Activated B cell treated with CpG ODN at 0.5 μM for 24 hours (primary cell): ENCODE measurements at regions not wholly inside any gene's neighbourhood (a gene's known extent, or its start where the extent isn't known, plus 50 kb on each side); places are given as distances from the start of the nearest gene placed in this dataset.
"Not testable (repeated sequence)": the region's sequence is repeated elsewhere in the genome, so short reads cannot be mapped to it uniquely, and the experiment has no call there.

Experiments used
- ATAC-seq: fragments of 200-7000 bp; cut with Tn5 transposase; one replicate; pipeline ENCODE4 v1.10.0; 2021; ENCODE audit warnings: low read depth, mild to moderate bottlenecking, moderate library complexity
- CTCF ChIA-PET: fragments of 350-600 bp; sonication (Branson Sonifier 250); formaldehyde crosslinking; loops from one replicate; lab custom pipeline; 2021; ENCODE audit warnings: antibody characterized with exemption; lab: Charles Lee
- POLR2A ChIA-PET: fragments of 350-600 bp; sonication (Branson Sonifier 250); formaldehyde crosslinking; loops from one replicate; lab custom pipeline; 2021; ENCODE audit warnings: antibody characterized with exemption; lab: Charles Lee
- DNase-seq: peaks from one replicate; pipeline ENCODE4 v3.0.0; 2022
- H3K27ac Mint-ChIP-seq: one replicate; pipeline ENCODE4 v1.8.0; 2020; ENCODE audit warnings: mixed read lengths
- H3K27me3 Mint-ChIP-seq: one replicate; pipeline ENCODE4 v1.8.0; 2021; ENCODE audit warnings: mixed read lengths
- H3K36me3 Mint-ChIP-seq: one replicate; pipeline ENCODE4 v1.8.0; 2021; ENCODE audit warnings: low read depth, mixed read lengths
- H3K4me1 Mint-ChIP-seq: one replicate; pipeline ENCODE4 v1.8.0; 2021; ENCODE audit warnings: mixed read lengths
- H3K4me3 Mint-ChIP-seq: one replicate; pipeline ENCODE4 v1.8.0; 2020; ENCODE audit warnings: mild to moderate bottlenecking, mixed read lengths
- H3K9me3 Mint-ChIP-seq: one replicate; pipeline ENCODE4 v1.8.0; 2020; ENCODE audit warnings: mixed read lengths
- CTCF ChIP-seq: fragments of 200-600 bp; IDR thresholded peaks from one replicate; pipeline ENCODE4 v1.8.0; 2022; ENCODE audit warnings: antibody characterized with exemption, mild to moderate bottlenecking
- intact Hi-C: fragments of 100-400 bp; cut with micrococcal nuclease; formaldehyde crosslinking; loops from one replicate; pipeline ENCODE4 v1.15.1; 2024

DNA sequence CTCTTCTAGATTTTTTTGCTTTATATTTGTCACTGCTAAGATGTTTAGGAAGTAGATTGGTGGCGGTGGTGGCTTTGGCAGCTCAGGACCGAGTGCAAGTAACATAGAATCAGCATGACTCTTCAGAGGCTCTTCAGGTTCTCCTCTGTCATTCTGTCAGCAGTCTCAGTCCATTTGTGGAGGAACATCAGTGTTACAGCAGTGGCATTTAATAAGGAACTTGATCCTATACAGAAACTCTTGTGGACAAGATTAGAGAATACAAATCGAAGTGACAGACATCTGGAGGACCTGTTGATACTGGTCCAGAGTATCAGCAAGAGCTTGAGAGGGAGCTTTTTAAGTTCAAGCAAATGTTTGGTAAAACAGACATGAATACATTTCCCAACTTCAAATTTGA, 82.2 kb upstream of the GNAZ start:
- no peak overlapping the region for H3K4me3 Mint-ChIP-seq

GRCh38 chr22:22988785-22989184, 81.5 kb upstream of the GNAZ start:
- intact Hi-C loops = no loop called here
- DNase-seq = no peak
- no peak overlapping the region for H3K4me3 Mint-ChIP-seq
- no peak for ATAC-seq
- ChIA-PET POLR2A (interaction anchor here (0.7 kb wide), 1 partner anchor 233 kb away, joined by 4 read pairs; no protein-coding TSS in a partner anchor), CTCF (no interaction called here)
- no peaks in the 10 kb centered on the region for H3K4me1 Mint-ChIP-seq
- peaks cover 7% of the 10 kb centered on the region for H3K27me3 Mint-ChIP-seq
- no peak for TF ChIP-seq CTCF
- H3K27ac Mint-ChIP-seq = no peak overlapping the region
- H3K9me3 Mint-ChIP-seq = no peaks in the 10 kb centered on the region
- H3K36me3 Mint-ChIP-seq = no peaks in the 10 kb centered on the region

More for the DNA sequence above, 82.2 kb upstream of the GNAZ start:
- CTCF ChIA-PET = no interaction called here
- POLR2A ChIA-PET = no interaction called here
- H3K36me3 Mint-ChIP-seq = no peaks in the 10 kb centered on the region
- H3K9me3 Mint-ChIP-seq = no peaks in the 10 kb centered on the region
- no peak overlapping the region for H3K27ac Mint-ChIP-seq
- H3K27me3 Mint-ChIP-seq = peaks cover 7% of the 10 kb centered on the region
- peaks cover 1% of the 10 kb centered on the region for H3K4me1 Mint-ChIP-seq
- TF ChIP-seq CTCF = no peak
- ATAC-seq (no peak), DNase-seq (no peak)
- intact Hi-C loops = no loop called here

DNA sequence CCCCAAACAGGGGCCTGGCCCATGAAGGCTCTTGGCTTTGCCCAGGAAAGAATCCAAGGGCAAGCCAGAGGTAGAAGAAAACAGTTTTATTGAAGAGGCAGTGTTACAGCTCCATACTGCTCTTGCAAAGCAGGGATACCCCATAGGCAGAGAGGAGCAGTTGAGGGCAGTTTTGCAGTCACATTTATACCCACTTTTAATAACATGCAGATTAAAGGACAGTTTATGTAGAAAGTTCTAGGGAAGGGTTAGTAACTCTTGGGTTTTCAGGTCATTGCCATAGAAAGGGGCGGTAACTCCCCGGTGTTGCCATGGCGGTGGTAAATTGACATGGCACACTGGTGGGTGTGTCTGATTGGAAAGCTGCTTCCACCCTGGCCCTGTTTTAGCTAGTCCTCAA, 80.5 kb upstream of the GNAZ start:
- Mint-ChIP-seq H3K27ac (no peak overlapping the region), H3K27me3 (peaks cover 7% of the 10 kb centered on the region), H3K4me3 (no peak overlapping the region), H3K36me3 (no peaks in the 10 kb centered on the region), H3K4me1 (no peaks in the 10 kb centered on the region), H3K9me3 (no peaks in the 10 kb centered on the region)
- ChIA-PET POLR2A (no interaction called here), CTCF (no interaction called here)
- TF ChIP-seq CTCF = no peak
- ATAC-seq = no peak
- intact Hi-C loops = no loop called here
- DNase-seq = no peak

DNA sequence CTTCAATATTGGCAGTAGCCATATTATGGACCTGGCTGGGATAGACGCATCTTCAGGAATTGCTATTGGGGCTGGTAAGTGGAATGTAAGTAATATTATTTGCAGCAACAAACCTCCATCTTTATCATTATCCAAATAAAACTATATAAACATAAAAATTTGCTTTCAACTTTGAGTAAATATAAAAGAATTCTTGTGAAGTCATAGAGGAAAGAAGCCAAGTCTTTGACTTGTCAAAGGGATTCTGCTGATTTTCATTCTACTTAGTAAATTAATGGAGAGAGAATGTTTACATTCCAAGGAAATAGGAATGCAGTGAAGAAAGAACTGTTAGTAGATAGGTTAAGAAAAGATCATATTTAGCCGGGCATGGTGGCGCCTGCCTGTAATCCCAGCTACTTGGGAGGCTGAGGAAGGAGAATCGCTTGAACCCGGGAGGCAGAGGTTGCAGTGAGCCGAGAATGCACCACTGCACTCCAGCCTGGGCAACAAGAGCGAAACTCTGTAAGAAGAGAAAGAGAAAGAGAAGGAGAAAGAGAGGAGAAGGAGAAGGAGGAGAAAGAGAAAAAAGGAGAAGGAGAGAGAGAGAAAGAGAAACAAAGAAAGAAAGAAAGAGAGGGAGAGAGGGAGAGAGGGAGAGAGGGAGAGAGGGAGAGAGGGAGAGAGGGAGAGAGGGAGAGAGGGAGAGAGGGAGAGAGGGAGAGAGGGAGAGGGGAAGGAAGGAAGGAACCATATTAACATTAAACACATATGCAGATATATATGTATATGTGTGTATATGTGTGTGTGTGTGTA, 79.4 kb upstream of the GNAZ start:
- H3K27me3 Mint-ChIP-seq, H3K27ac Mint-ChIP-seq, DNase-seq, ATAC-seq, H3K36me3 Mint-ChIP-seq, H3K9me3 Mint-ChIP-seq, intact Hi-C loops, H3K4me3 Mint-ChIP-seq, CTCF ChIA-PET, POLR2A ChIA-PET, H3K4me1 Mint-ChIP-seq: not testable (repeated sequence)

DNA sequence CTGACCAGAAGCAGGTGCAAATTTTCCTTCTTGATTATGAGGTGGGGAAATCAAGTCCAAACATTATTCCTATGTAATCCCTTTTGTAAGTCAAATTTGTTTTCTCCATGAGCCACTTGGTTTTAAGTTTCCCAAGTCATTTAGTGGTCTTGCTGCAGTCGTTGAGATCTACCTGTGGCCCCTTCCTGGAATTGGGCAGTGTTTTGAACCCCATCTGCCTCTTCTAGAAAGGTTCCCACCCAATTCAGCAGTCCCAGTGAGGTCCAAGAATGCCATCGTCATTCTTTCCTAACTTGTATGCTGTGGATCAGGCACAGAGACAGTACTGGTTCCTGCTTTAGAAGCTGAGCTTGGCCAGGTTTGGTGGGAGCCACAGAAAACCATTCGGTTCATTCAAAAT, 77.8 kb upstream of the GNAZ start:
- no peak overlapping the region for H3K27ac Mint-ChIP-seq
- H3K9me3 Mint-ChIP-seq = peaks cover 11% of the 10 kb centered on the region
- CTCF ChIA-PET = no interaction called here
- DNase-seq (no peak), ATAC-seq (no peak)
- POLR2A ChIA-PET = no interaction called here
- intact Hi-C loops = no loop called here
- H3K27me3 Mint-ChIP-seq = peaks cover 7% of the 10 kb centered on the region
- TF ChIP-seq CTCF = no peak
- no peaks in the 10 kb centered on the region for H3K36me3 Mint-ChIP-seq
- H3K4me1 Mint-ChIP-seq = no peaks in the 10 kb centered on the region
- no peak overlapping the region for H3K4me3 Mint-ChIP-seq
